ENCODE measurements at regions not wholly inside any gene's neighbourhood (a gene's known extent, or its start where the extent isn't known, plus 50 kb on each side); places are given as distances from the start of the nearest gene placed in this dataset.

DNA sequence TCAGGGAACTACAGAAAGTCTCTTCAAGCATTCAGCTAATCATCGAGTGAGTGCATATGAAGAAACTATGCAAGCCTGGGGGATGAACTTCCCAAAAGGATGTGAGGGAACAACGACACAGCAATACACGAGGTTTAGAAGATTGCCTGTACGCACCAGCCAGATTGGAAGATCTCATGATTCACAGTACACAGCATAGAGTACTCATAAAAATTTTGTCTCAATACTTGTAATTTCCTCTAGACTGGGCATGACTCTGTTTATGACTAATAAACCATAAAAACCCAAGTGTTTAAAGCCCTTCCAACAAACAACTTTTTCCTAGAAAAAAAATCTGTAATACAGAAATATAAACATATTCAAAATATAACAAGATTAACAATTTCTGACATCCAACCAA lies 279.7 kb downstream of the KCNJ3 start:
- CTCF ChIA-PET = no interaction called here
- POLR2A ChIA-PET = no interaction called here
- Mint-ChIP-seq H3K27me3 (no peaks in the 10 kb centered on the region), H3K9me3 (ENCODE audit: insufficient read depth) (peaks cover 2% of the 10 kb centered on the region), H3K27ac (no peak overlapping the region), H3K4me3 (no peak overlapping the region), H3K4me1 (no peaks in the 10 kb centered on the region)
- H3K36me3 ChIP-seq (replicated peaks in 1 of 2; ENCODE audit: control extremely low read depth in 1 of 2, control insufficient read depth in 1 of 2, extremely low read depth in 1 of 2, insufficient read depth in 2 of 2, low read length in 1 of 2) = no peaks in the 10 kb centered on the region
- no peak overlapping the region for H2AFZ ChIP-seq (ENCODE audit: insufficient read depth, low read depth, low read length, poor library complexity, severe bottlenecking)
- no peaks in the 10 kb centered on the region for H4K20me1 ChIP-seq (ENCODE audit: control insufficient read depth, insufficient read depth, low read length, poor library complexity, severe bottlenecking)
- no peak overlapping the region for H3K27ac ChIP-seq (ENCODE audit: low read length in 2 of 2)
- H3K27me3 ChIP-seq (replicated peaks in 1 of 4; ENCODE audit: control extremely low read depth in 1 of 4, control insufficient read depth in 3 of 4, insufficient read depth in 4 of 4, low read length in 3 of 4) = no peaks in the 10 kb centered on the region
- no peaks in the 10 kb centered on the region for H3K4me1 ChIP-seq (ENCODE audit: control insufficient read depth in 2 of 2, insufficient read depth in 2 of 2, low read length in 2 of 2)
- WGBS (ENCODE audit: insufficient coverage) = 100% methylated on average over 1 of the region's 4 CpGs
- H3K9me3 ChIP-seq (ENCODE audit: control extremely low read depth in 1 of 3, control insufficient read depth in 2 of 3, insufficient read depth in 1 of 3, low read length in 2 of 3) = no peaks in the 10 kb centered on the region
- TF ChIP-seq, protein P1, sequence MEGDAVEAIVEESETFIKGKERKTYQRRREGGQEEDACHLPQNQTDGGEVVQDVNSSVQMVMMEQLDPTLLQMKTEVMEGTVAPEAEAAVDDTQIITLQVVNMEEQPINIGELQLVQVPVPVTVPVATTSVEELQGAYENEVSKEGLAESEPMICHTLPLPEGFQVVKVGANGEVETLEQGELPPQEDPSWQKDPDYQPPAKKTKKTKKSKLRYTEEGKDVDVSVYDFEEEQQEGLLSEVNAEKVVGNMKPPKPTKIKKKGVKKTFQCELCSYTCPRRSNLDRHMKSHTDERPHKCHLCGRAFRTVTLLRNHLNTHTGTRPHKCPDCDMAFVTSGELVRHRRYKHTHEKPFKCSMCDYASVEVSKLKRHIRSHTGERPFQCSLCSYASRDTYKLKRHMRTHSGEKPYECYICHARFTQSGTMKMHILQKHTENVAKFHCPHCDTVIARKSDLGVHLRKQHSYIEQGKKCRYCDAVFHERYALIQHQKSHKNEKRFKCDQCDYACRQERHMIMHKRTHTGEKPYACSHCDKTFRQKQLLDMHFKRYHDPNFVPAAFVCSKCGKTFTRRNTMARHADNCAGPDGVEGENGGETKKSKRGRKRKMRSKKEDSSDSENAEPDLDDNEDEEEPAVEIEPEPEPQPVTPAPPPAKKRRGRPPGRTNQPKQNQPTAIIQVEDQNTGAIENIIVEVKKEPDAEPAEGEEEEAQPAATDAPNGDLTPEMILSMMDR (IDR thresholded peaks at IDR 0.05) = no peak
- no peak for TF ChIP-seq EZH2 (IDR thresholded peaks at IDR 0.05; ENCODE audit: borderline replicate concordance, insufficient read depth, low read depth, low read length, poor library complexity, severe bottlenecking)
- no peak for DNase-seq
- intact Hi-C loops (cut with micrococcal nuclease) = no loop called here
- ATAC-seq (ENCODE audit: low read depth) = no peak
- H3K9ac ChIP-seq (ENCODE audit: low read length) = no peak overlapping the region
- no peak overlapping the region for H3K4me2 ChIP-seq (replicated peaks; ENCODE audit: low read depth, low read length, poor library complexity, severe bottlenecking)
- no peak overlapping the region for H3K4me3 ChIP-seq (ENCODE audit: control extremely low read depth in 1 of 5, extremely low read depth in 1 of 5, insufficient read depth in 1 of 5, low read depth in 2 of 5, low read length in 4 of 5)
- H3K79me2 ChIP-seq (ENCODE audit: control insufficient read depth, insufficient read depth, low read length) = no peaks in the 10 kb centered on the region

DNA sequence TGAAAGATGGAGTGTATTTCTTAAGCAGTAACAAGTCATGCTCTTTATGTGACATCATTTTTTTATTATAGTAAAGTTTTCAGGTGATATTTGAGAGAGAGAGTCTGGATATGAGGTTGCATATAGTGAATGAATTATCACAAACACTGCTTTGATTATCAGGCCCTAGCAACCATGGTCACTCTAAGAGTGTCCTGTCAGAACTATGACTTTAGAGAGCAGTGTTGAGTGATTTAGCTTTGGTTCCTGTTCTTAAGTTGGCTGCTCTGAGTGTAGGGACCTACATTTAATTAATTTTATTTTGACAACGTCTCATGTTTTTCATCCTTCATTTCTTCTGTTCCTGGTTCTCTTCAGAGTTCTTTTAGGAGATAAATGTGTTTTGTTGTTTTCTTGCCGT lies 275.5 kb downstream of the KCNJ3 start:
- Histone ChIP-seq H3K79me2 (ENCODE audit: control insufficient read depth, insufficient read depth, low read length) (no peaks in the 10 kb centered on the region), H3K9ac (ENCODE audit: low read length) (no peak overlapping the region), H3K4me3 (ENCODE audit: control extremely low read depth in 1 of 5, extremely low read depth in 1 of 5, insufficient read depth in 1 of 5, low read depth in 2 of 5, low read length in 4 of 5) (no peak overlapping the region), H3K9me3 (ENCODE audit: control extremely low read depth in 1 of 3, control insufficient read depth in 2 of 3, insufficient read depth in 1 of 3, low read length in 2 of 3) (no peaks in the 10 kb centered on the region), H3K4me1 (ENCODE audit: control insufficient read depth in 2 of 2, insufficient read depth in 2 of 2, low read length in 2 of 2) (no peaks in the 10 kb centered on the region), H4K20me1 (ENCODE audit: control insufficient read depth, insufficient read depth, low read length, poor library complexity, severe bottlenecking) (no peaks in the 10 kb centered on the region), H2AFZ (ENCODE audit: insufficient read depth, low read depth, low read length, poor library complexity, severe bottlenecking) (no peak overlapping the region), H3K27ac (ENCODE audit: low read length in 2 of 2) (no peak overlapping the region), H3K27me3 (replicated peaks in 1 of 4; ENCODE audit: control extremely low read depth in 1 of 4, control insufficient read depth in 3 of 4, insufficient read depth in 4 of 4, low read length in 3 of 4) (no peaks in the 10 kb centered on the region), H3K36me3 (replicated peaks in 1 of 2; ENCODE audit: control extremely low read depth in 1 of 2, control insufficient read depth in 1 of 2, extremely low read depth in 1 of 2, insufficient read depth in 2 of 2, low read length in 1 of 2) (no peaks in the 10 kb centered on the region), H3K4me2 (replicated peaks; ENCODE audit: low read depth, low read length, poor library complexity, severe bottlenecking) (no peak overlapping the region)
- no peaks in the 10 kb centered on the region for H3K27me3 Mint-ChIP-seq
- ATAC-seq (ENCODE audit: low read depth) (no peak), DNase-seq (no peak)
- TF ChIP-seq, protein P1 (IDR thresholded peaks at IDR 0.05) = no peak
- TF ChIP-seq EZH2 (IDR thresholded peaks at IDR 0.05; ENCODE audit: borderline replicate concordance, insufficient read depth, low read depth, low read length, poor library complexity, severe bottlenecking) = no peak
- H3K27ac Mint-ChIP-seq = no peak overlapping the region
- ChIA-PET CTCF (no interaction called here), POLR2A (no interaction called here)
- no peaks in the 10 kb centered on the region for H3K9me3 Mint-ChIP-seq (ENCODE audit: insufficient read depth)
- WGBS (ENCODE audit: insufficient coverage) = no CpG with 5 or more reads among the region's 2 CpGs
- H3K4me3 Mint-ChIP-seq = no peak overlapping the region
- intact Hi-C loops (cut with micrococcal nuclease) = no loop called here
- no peaks in the 10 kb centered on the region for H3K4me1 Mint-ChIP-seq

Data from B cell (primary cell).